Mononuclear cell (primary cell): ENCODE measurements at regions not wholly inside any gene's neighbourhood (a gene's known extent, or its start where the extent isn't known, plus 50 kb on each side); places are given as distances from the start of the nearest gene placed in this dataset.

Source experiments
- H3K27me3 ChIP-seq: 2 replicates; pipeline ENCODE4 v1.6.0; 2011; ENCODE audit warnings: low read length, control low read depth; ENCODE audit not compliant: insufficient read depth
- H3K4me1 ChIP-seq: 2 replicates; pipeline ENCODE4 v1.5.1; 2011; ENCODE audit warnings: mild to moderate bottlenecking, low read length, control low read depth; ENCODE audit not compliant: insufficient read depth
- H3K4me3 ChIP-seq: 2 replicates; pipeline ENCODE4 v1.5.1; 2011; ENCODE audit warnings: mild to moderate bottlenecking, low read length, moderate library complexity
- H3K9me3 ChIP-seq: 2 replicates; pipeline ENCODE4 v1.5.1; 2011; ENCODE audit warnings: low read depth, mild to moderate bottlenecking, control low read depth, low read length

- no peak overlapping the region for H3K4me3 ChIP-seq
These were observed 276.4 kb downstream of the SOX9 start for GRCh38 chr17:72397223-72397667.

GRCh38 chr17:72397687-72398086 lies 276.9 kb downstream of the SOX9 start:
- H3K9me3 ChIP-seq = no peaks in the 10 kb centered on the region
- H3K4me3 ChIP-seq = no peak overlapping the region
- H3K4me1 ChIP-seq = no peaks in the 10 kb centered on the region
- no peaks in the 10 kb centered on the region for H3K27me3 ChIP-seq

More at GRCh38 chr17:72397223-72397667, 276.4 kb downstream of the SOX9 start:
- no peaks in the 10 kb centered on the region for H3K27me3 ChIP-seq
- no peaks in the 10 kb centered on the region for H3K9me3 ChIP-seq
- no peaks in the 10 kb centered on the region for H3K4me1 ChIP-seq

GRCh38 chr17:72399023-72399607 lies 278.3 kb downstream of the SOX9 start:
- no peak overlapping the region for H3K4me3 ChIP-seq
- H3K27me3 ChIP-seq = no peaks in the 10 kb centered on the region
- H3K9me3 ChIP-seq = no peaks in the 10 kb centered on the region
- H3K4me1 ChIP-seq = no peaks in the 10 kb centered on the region

GRCh38 chr17:72399608-72400487 lies 279.0 kb downstream of the SOX9 start:
- H3K9me3 ChIP-seq = no peaks in the 10 kb centered on the region
- no peak overlapping the region for H3K4me3 ChIP-seq
- H3K4me1 ChIP-seq = no peaks in the 10 kb centered on the region
- H3K27me3 ChIP-seq = no peaks in the 10 kb centered on the region

GRCh38 chr17:72400488-72400827 lies 279.6 kb downstream of the SOX9 start:
- no peaks in the 10 kb centered on the region for H3K9me3 ChIP-seq
- H3K4me1 ChIP-seq = no peaks in the 10 kb centered on the region
- H3K4me3 ChIP-seq = no peak overlapping the region
- no peaks in the 10 kb centered on the region for H3K27me3 ChIP-seq

DNA sequence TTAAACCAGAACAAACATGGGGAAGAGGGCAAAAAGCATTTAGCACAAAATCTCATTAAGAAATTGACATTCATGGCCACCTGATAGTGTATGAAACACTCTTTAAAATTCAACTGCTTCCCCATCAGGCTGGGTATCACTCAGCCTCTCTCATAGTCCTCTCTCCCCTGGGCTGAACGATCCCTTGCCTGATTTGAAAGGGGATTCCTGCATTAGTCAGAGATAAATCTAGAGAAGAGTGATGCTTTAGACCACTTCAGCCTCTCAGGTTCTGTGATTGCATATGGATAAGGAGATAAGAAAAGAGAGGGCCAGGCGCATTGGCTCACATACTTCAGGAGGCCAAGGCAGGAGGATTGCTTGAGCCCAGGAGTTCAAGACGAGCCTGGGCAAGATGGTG lies 280.0 kb downstream of the SOX9 start:
- Histone ChIP-seq H3K4me3 (no peak overlapping the region), H3K4me1 (no peaks in the 10 kb centered on the region), H3K27me3 (no peaks in the 10 kb centered on the region)

DNA sequence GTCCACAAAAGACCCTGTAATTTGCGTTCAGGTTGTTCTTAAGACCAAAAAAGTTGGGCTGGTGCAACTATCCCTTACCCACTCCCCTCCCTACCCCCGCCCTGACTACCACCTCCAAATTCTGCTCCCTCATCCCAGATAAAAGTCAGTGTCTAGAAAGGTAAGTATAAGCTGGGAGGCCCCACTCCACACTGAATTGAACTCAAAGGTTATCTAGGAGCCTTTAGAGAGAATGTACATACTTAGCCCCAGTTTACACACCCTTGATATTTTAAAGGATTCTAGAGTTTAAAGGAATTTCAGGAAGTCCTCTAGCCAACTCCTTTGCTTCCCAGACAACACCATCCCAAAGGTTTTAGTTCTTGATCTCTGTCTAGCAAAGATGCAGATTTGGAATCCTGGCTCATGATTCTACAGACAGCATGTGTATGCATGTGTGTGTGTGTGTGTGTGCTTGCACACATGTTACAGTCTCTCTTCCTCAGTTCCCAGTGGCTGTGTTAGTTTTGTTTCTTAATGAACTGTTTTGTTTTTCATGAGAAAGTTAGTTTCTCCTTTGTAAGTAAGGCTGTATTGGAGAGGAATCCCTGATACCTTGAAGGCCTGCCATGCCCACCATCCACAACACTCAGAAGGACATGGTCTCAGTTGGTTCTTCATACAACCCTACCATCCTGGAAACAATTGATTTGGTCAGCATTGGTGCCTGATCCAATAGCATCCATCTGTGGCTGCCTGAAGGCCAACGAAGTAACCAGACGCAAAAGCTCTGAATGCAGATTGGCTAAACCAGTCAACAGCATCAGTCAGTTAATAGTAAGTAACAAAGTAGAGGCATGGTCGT lies 281.3 kb downstream of the SOX9 start:
- Histone ChIP-seq H3K9me3 (no peaks in the 10 kb centered on the region), H3K4me3 (no peak overlapping the region), H3K27me3 (no peaks in the 10 kb centered on the region), H3K4me1 (no peaks in the 10 kb centered on the region)

More for the DNA sequence above, 280.0 kb downstream of the SOX9 start:
- H3K9me3 ChIP-seq = no peaks in the 10 kb centered on the region

GRCh38 chr17:72402727-72403210 lies 281.9 kb downstream of the SOX9 start:
- no peaks in the 10 kb centered on the region for H3K27me3 ChIP-seq
- H3K4me1 ChIP-seq = no peaks in the 10 kb centered on the region
- H3K9me3 ChIP-seq = no peaks in the 10 kb centered on the region
- H3K4me3 ChIP-seq = no peak overlapping the region

DNA sequence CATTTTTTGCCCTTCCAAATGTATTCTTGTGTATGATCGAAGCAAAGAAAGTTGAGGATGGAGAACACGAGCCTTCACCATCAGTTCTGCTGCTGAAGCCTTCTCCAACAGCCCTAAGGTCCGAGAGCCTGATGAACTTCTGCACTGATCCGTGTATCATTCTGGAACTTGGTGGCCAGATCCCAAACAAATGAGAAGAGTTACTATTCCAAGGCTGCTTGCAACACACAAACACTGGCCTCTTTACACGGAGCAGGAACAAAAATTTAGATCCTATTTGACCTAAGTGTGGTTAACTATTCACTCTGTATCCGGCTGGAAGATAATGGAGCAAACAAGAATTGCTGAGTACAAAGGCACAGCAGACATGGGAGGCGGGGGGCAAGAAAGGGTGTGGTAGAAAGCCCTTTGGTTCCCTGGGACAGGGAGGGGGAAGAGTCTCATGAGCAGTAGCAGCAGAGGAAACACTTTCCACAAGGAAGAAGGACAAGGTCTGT lies 282.9 kb downstream of the SOX9 start:
- H3K27me3 ChIP-seq = no peaks in the 10 kb centered on the region
- H3K4me3 ChIP-seq = no peak overlapping the region
- no peaks in the 10 kb centered on the region for H3K9me3 ChIP-seq
- no peaks in the 10 kb centered on the region for H3K4me1 ChIP-seq

DNA sequence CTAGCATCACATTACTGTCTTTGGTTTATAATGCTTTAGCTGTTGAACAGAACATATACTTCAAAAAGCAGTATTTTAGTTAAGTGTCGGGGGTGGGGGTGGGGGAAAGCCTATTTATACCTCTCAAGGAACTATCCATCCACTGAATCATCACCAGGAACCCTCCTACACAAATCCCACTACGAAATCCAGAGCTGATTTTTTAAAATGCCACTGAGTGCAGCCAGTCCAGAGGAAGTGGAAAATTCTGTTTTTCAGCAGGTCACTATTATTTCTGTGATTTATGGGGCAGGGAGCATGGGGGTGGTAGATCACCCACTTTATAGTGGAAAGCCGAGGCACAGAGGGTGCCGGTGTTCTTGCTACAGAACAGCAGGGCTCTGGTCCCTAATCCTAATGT lies 284.1 kb downstream of the SOX9 start:
- Histone ChIP-seq H3K4me1 (no peaks in the 10 kb centered on the region), H3K9me3 (no peaks in the 10 kb centered on the region), H3K4me3 (no peak overlapping the region), H3K27me3 (no peaks in the 10 kb centered on the region)

DNA sequence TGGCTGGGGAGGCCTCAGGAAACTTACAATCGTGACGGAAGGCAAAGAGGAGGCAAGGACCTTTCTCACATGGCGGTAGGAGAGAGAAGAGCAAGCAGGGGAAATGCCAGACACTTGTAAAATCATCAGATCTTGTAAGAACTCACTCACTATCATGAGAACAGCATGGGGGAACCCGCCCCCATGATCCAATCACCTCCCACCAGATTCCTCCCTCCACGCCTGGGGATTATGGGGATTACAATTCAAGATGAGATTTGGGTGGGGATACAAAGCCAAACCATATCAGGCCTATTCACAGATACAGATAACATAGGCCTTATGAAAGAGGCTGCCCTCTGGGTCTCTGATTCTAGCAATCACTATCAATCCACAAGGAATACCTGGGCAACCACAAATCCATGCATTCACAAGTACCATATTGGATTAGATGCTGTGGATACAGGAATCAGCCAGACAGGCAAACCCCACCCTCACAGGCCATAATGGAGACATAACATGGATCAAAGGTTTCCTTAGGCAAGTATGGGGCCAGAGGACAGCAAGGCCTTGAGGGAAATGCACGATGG lies 284.9 kb downstream of the SOX9 start:
- Histone ChIP-seq H3K27me3 (no peaks in the 10 kb centered on the region), H3K9me3 (no peaks in the 10 kb centered on the region), H3K4me3 (no peak overlapping the region), H3K4me1 (no peaks in the 10 kb centered on the region)

- Histone ChIP-seq H3K4me1 (no peaks in the 10 kb centered on the region), H3K4me3 (no peak overlapping the region), H3K9me3 (no peaks in the 10 kb centered on the region), H3K27me3 (no peaks in the 10 kb centered on the region)
These were observed 285.7 kb downstream of the SOX9 start for GRCh38 chr17:72406498-72406897.

- Histone ChIP-seq H3K9me3 (no peaks in the 10 kb centered on the region), H3K27me3 (no peaks in the 10 kb centered on the region), H3K4me3 (no peak overlapping the region), H3K4me1 (no peaks in the 10 kb centered on the region)
These were observed 286.6 kb downstream of the SOX9 start for GRCh38 chr17:72407336-72407909.

DNA sequence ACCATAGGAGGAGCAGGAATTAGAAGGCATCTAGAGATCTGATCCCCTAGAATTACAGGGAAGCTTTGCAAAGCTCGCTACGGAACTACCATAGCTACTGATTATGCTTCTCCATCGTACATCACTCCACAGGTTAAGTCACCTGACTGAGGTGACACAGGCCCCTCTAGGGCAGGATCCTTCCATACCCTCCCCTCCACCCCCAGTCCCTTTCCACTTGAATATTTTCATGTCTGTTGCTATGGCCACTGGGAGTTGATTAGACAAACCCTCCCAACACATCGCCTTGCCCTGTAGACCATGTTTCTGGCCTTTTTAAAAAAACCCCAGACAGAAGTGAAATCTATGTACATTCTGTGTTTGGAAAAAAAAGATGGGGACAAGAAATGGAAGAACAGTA lies 287.1 kb downstream of the SOX9 start:
- Histone ChIP-seq H3K4me3 (no peak overlapping the region), H3K4me1 (no peaks in the 10 kb centered on the region), H3K27me3 (no peaks in the 10 kb centered on the region), H3K9me3 (no peaks in the 10 kb centered on the region)
